HG02588 (cell line): ENCODE measurements at regions not wholly inside any gene's neighbourhood (a gene's known extent, or its start where the extent isn't known, plus 50 kb on each side); places are given as distances from the start of the nearest gene placed in this dataset.

Source experiments
- ATAC-seq: cut with Tn5 transposase; IDR thresholded peaks from one replicate; pipeline ENCODE4 v1.9.1; 2021; ENCODE audit warnings: mild to moderate bottlenecking, moderate library complexity; ENCODE audit not compliant: unreplicated experiment

DNA sequence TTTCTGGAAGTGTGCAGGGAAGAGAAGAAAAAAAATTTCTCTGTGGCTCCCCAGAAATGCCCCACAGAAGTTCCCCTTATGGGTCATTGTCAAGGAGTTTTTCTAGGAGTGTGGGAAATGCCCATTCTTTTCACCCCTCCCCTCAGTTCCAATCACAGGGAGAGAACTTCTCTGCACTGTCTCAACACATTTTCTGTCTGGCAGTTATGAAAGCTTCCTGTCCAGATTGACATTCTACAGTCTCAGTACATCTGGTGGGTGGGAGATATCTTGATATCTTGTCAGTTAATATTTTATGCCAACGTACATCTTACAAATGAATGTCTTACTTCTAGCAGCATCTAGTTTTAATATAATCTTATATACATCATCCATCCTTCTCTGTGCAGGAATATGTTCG, 566.8 kb upstream of the AADAT start:
- no peak for ATAC-seq

- no peak for ATAC-seq
Observed at GRCh38 chr4:170652571-170652970, 562.8 kb upstream of the AADAT start.

GRCh38 chr4:170651786-170652185, 562.0 kb upstream of the AADAT start:
- ATAC-seq, result no peak

DNA sequence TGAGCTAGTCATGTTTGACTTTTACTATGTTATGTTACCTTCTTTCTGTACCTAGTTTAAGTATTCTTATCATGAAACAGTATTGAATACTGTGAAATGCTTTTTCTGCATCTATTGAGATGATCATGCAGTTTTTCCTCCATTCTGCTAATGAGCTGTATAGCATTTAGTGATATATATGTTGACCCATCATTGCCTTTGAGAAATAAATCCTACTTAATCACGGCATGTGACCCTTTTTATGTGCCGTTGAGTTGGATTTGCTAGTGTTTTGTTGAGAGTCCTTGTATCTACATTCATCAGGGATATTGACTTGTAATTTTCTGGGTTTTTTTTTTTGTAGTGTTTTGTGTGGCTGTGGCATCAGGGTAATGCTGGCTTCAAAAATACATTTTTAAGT, 537.7 kb upstream of the AADAT start:
- no peak for ATAC-seq

- ATAC-seq, result no peak
Observed at GRCh38 chr4:170623899-170624298, 534.1 kb upstream of the AADAT start.

DNA sequence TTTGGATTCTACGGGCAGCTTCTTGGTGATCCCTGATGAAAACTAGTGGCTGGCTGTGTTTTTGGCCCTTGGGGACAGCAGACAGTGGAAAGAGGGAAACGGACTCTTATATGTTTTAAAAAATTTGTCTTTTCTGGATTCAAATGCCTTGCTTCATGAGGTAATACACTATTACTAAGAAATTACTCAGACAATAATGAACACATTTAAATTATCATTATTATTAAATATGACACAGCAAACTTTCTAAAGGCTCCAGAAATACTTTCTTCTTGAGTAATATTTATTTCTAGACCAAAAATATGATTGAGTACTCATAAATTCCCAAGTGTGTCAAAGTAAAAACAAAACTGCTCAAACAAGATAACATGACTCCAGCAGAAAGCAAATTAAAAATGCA, 520.7 kb upstream of the AADAT start:
- no peak for ATAC-seq

GRCh38 chr4:170599894-170600293, 510.1 kb upstream of the AADAT start:
- ATAC-seq, result no peak

GRCh38 chr4:170591076-170591475, 501.3 kb upstream of the AADAT start:
- ATAC-seq, result no peak

GRCh38 chr4:170589597-170590191, 499.9 kb upstream of the AADAT start:
- peak; percentile 76 for ATAC-seq

- no peak for ATAC-seq
Observed at GRCh38 chr4:170581969-170582368, 492.2 kb upstream of the AADAT start.

- ATAC-seq, result no peak
Observed at GRCh38 chr4:170581322-170581721, 491.6 kb upstream of the AADAT start.

DNA sequence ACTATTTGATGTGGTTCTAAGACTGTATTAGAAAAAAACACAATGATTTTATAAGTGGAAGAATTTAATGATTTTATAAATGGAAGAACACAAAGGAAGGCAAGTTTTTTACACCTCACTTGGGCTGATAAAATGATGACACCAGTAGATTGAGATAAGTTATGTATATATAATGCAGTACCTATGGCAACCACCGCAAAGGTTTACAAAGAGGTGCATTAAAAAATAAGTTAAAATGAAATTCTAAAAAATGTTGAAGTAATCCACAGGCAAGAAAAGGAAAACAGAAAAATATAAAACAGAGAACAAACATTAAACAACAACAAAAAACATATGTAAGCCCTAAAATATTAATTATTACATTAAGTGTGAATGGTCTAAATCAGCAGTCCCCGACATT, 490.9 kb upstream of the AADAT start:
- ATAC-seq, result no peak

DNA sequence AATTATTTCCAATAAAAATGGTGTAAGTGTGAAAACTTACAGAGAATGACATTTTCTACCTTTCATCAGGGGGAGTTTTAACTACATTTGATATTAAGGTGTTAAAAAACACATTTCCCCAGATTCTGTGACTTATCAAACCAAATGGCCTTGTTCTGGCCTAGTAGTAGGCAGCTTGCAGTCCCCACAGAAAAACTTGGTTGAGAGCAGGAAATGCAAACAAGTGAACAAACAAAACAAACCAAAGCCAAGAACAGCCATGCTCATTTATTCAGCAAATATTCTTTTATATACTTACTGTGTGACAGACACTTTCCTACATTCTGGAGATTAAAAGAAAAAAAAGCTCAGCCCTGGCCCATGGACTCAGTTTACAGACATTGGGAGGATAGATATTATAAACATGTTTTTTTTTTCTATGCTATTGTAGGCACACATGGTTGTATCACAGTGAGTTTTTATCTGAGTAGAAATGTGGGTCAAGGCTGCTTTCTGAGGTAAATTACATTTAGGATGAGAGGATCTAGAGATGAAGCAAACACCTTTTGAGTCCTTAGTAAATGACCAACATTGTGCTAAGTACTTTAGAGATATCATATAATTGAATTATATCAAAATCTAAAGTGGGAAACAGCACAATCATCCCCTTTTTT, 449.2 kb upstream of the AADAT start:
- ATAC-seq, result no peak

DNA sequence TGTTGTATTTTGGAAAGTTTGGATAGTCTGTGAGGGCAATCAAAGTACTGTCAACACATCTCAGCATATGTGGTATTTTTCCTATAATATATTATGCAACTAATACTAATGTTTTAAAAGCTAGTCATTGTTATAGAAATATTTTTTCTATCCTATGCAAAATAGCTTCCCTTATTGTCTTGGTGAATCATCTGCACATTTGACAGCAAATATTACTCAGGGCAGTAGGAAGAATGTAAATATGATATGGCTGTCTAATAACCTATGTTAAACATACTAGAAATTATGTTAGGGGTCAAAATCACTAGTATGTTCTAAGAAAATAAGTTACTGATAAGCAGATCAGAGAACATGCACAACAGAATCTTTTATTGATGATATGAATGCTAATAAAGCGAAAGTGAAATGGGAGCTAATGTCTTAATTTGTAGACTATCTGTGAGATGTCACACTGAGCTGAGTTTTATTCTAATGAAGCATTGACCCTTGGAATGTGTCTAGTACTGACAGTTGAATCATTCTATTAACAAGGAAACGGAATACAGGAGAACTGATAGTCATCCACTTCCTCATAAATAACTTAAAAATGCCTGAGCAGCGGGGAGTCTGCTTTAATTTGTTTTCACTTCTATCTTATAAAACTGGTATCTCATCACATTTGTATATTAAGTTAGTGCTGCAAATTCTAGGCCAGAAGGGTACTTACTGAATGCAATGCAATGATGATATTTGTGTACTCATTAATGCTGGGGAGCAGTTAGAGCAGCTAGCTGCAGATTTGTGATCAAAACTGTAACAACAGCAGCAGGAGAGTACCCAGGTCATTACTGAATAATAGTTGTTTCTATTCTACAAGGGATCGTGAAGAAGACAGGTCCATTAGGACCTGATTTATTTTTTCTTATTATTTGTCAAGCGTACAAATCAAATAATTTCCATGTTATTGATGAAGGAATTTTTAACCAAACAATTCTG, 440.3 kb upstream of the AADAT start:
- ATAC-seq, result no peak

GRCh38 chr4:170526471-170526870, 436.7 kb upstream of the AADAT start:
- ATAC-seq, result no peak

DNA sequence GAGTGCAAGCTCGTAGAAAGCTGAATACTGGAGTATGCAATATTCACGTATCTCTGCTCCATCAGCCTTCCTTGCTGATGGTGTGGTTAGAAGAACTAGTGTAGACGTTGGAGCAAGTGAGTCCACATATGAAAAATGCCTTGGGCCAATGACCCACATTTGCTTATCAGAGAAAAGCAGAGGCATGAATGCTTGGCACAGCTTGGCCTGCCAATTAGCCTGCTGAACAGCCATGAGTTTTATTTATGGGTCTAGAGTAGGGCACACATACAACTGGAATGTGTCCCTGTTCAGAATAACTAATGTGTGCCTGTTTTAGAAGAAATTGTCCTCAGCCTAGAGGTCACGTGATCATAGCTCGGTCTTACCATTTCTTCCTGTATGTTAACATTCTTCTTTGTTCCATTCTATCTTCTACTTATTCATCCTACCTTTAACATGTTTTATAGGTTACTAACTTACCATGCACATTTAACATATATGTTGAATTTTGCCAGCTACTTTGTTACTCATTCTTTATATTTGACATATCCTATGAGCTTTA, 432.7 kb upstream of the AADAT start:
- no peak for ATAC-seq

DNA sequence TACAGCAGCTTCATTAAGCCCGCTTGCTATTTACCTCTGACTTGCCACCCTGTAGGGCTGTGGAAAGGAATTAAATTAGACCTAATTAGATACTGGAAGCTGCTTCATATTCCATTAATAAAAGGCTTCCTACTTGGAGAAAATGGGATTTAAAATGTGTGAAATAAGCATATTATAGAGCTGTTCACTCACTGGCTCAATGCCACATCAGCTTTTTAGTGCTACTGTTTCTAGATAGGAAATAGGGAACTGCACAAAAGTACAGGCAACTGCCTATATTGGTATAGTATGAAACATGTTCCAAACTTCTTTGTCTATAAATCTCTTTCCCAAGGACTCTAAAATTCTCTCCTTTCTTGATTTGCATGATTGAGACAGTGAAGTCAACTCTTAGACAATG, 407.9 kb upstream of the AADAT start:
- no peak for ATAC-seq

GRCh38 chr4:170497112-170497511, 407.4 kb upstream of the AADAT start:
- peak; percentile 80 for ATAC-seq

DNA sequence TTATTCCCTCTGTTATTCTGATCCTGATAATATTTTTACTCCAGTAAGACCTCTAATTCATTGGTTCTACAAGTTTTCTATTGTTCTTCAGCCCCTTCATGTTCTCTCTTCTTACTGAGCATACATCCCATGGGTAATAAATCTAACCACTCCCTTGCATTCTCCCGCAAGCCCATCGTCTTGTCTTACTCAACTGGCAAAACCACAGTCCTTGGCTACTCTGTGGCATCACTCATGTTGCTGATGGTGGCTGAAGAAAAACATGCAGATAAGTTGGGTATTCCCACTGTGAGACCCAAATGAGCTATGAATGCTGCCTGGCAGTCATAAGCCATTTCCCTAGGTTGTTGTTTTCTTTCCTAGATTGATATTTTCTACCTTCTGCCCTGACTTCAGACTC, 402.2 kb upstream of the AADAT start:
- ATAC-seq, result no peak

- ATAC-seq, result no peak
Observed at GRCh38 chr4:170476351-170476750, 386.6 kb upstream of the AADAT start.

DNA sequence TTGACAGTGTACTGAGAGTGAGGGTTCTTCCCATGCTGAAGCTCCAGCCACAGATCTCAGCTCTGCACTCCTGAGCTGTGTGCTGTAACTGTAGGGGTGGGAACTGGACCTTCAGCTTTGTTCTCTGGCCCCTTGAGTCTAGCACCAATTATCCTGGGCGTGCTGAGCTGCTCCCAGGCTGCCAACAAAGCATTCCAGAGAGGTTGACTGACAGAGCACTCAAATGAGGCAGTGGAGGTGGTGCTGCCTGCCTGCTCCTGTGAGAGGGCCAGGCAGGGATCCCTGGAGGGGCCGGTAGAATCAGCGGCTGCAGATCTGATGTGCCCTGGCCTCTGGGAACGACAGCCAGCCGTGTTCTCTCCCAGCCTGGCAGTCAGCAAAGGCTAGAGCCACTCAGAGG, 375.7 kb upstream of the AADAT start:
- ATAC-seq, result no peak
